HEK293T (cell line): ENCODE measurements at regions not wholly inside any gene's neighbourhood (a gene's known extent, or its start where the extent isn't known, plus 50 kb on each side); places are given as distances from the start of the nearest gene placed in this dataset.

Experiments used
- CTCF ChIA-PET: fragments of 350-600 bp; formaldehyde crosslinking; extraction: SDS; loops from one replicate; lab custom pipeline; 2021; ENCODE audit warnings: antibody characterized with exemption, inconsistent platforms; lab: Yijun Ruan, JAX
- POLR2A ChIA-PET: fragments of 350-600 bp; formaldehyde crosslinking; extraction: SDS; loops from one replicate; lab custom pipeline; 2020; ENCODE audit warnings: antibody characterized with exemption, inconsistent platforms; lab: Yijun Ruan, JAX
- DNase-seq: peaks from one replicate; pipeline ENCODE4 v3.0.0; 2012; ENCODE audit warnings: mixed read lengths; ENCODE audit errors: extremely low spot score
- ARNT ChIP-seq: fragments of 450-650 bp; IDR thresholded peaks from 2 replicates; pipeline ENCODE4 v1.6.1; 2017; ENCODE audit warnings: mild to moderate bottlenecking
- BHLHE40 ChIP-seq: fragments of 450-650 bp; IDR thresholded peaks from 2 replicates; pipeline ENCODE4 v1.6.1; 2016; ENCODE audit warnings: mild to moderate bottlenecking, moderate library complexity, borderline replicate concordance
- CTBP1 ChIP-seq: fragments of 450-650 bp; IDR thresholded peaks from 2 replicates; pipeline ENCODE4 v1.6.1; 2016; ENCODE audit warnings: borderline replicate concordance
- ELF4 ChIP-seq: fragments of 450-650 bp; IDR thresholded peaks from 2 replicates; pipeline ENCODE4 v1.6.1; 2017; ENCODE audit warnings: antibody characterized with exemption
- FOXA1 ChIP-seq: fragments of 450-650 bp; IDR thresholded peaks from 2 replicates; pipeline ENCODE4 v1.6.1; 2016; ENCODE audit warnings: mild to moderate bottlenecking
- FOXK2 ChIP-seq: fragments of 450-650 bp; IDR thresholded peaks from 2 replicates; pipeline ENCODE4 v1.6.1; 2016; ENCODE audit warnings: mild to moderate bottlenecking
- FOXM1 ChIP-seq: fragments of 450-650 bp; IDR thresholded peaks from 2 replicates; pipeline ENCODE4 v1.6.1; 2017; ENCODE audit warnings: mild to moderate bottlenecking, borderline replicate concordance
- HDGF ChIP-seq: fragments of 450-650 bp; IDR thresholded peaks from 2 replicates; pipeline ENCODE4 v1.6.1; 2017; ENCODE audit warnings: antibody characterized with exemption, borderline replicate concordance
- L3MBTL2 ChIP-seq: fragments of 450-650 bp; conservative IDR thresholded peaks from 2 replicates; pipeline ENCODE4 v1.6.1; 2016; ENCODE audit warnings: mild to moderate bottlenecking
- LEF1 ChIP-seq: fragments of 450-650 bp; IDR thresholded peaks from 2 replicates; pipeline ENCODE4 v1.6.1; 2017; ENCODE audit warnings: mild to moderate bottlenecking, borderline replicate concordance
- NFRKB ChIP-seq: fragments of 450-650 bp; IDR thresholded peaks from 2 replicates; pipeline ENCODE4 v1.6.1; 2016; ENCODE audit warnings: mild to moderate bottlenecking, moderate library complexity
- SP1 ChIP-seq: fragments of 450-650 bp; IDR thresholded peaks from 2 replicates; pipeline ENCODE4 v1.6.1; 2017
- SUZ12 ChIP-seq: fragments of 450-650 bp; IDR thresholded peaks from 2 replicates; pipeline ENCODE4 v1.6.1; 2016; ENCODE audit warnings: mild to moderate bottlenecking
- TARDBP ChIP-seq: fragments of 450-650 bp; IDR thresholded peaks from 2 replicates; pipeline ENCODE4 v1.6.1; 2016
- ZNF384 ChIP-seq: fragments of 450-650 bp; IDR thresholded peaks from 2 replicates; pipeline ENCODE4 v1.6.1; 2016
- TF ChIP-seq, protein P1 (sequence below): fragments of 450-650 bp; IDR thresholded peaks from 2 replicates; pipeline ENCODE4 v1.6.1; 2016

DNA sequence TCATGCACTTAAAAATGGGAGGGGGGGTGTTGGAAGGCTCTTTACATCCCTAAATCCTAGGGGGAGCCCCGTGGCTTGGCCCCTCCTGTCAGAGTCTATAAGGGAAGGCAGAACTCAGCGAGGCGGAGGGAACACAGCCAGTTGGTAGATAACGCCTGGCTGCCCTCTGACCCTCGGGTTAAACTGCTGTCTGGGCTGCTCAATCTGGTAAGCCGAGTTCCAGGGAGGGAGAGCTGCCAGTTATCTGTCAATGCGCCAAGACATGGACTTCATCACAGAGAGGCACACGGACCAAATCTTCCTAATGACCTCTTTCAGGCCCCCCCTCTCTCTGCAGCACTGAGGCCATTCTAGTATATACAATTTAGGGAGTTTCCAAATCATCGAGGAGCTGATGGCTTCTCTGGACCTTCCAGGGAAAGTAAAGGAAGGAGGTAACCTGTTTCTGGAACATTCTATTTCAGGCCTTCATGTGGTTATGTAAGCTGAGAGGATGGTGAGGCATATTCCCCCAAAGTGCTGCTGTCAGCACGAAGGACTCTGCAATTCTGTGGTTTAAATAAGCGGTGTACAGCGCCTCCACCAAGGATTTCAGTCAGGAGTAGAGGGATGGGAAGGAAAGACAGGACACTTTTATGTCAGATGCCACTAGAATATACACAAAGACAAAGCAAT is 349.0 kb downstream of the MCTP2 start:
- CTCF ChIA-PET = interaction anchor here (1.1 kb wide), 1 partner anchor 9 kb away, joined by 3 read pairs; no protein-coding TSS in a partner anchor
- no peak for DNase-seq

DNA sequence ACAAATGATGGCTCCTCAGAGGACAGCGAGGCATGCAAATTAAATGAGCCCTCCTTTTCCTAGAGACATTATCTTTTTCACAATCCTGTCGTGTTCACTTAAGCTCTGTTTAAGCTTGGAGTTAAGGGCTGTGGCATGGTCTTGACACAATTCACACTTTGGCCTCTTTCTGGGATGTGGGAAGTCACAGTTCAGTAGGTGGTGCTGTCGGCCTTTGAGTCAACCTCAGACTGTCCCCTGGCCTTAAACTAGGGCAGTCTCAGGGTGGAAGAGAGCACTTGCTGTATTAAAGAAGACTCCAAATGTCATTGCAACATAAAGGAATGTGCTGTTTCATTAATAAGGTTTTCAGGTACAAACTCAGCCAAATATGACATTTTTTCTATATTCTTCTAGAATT is 351.0 kb downstream of the MCTP2 start:
- ChIA-PET POLR2A (no interaction called here), CTCF (interaction anchor here (0.7 kb wide), 1 partner anchor 49 kb away, joined by 3 read pairs; no protein-coding TSS in a partner anchor)
- TF ChIP-seq TARDBP (no peak), FOXA1 (no peak), HDGF (no peak), SP1 (no peak), CTBP1 (no peak), ARNT (no peak), SUZ12 (no peak), L3MBTL2 (no peak), BHLHE40 (no peak), ELF4 (no peak), NFRKB (no peak), FOXK2 (no peak), ZNF384 (no peak), FOXM1 (no peak), LEF1 (no peak)
- TF ChIP-seq, protein P1, sequence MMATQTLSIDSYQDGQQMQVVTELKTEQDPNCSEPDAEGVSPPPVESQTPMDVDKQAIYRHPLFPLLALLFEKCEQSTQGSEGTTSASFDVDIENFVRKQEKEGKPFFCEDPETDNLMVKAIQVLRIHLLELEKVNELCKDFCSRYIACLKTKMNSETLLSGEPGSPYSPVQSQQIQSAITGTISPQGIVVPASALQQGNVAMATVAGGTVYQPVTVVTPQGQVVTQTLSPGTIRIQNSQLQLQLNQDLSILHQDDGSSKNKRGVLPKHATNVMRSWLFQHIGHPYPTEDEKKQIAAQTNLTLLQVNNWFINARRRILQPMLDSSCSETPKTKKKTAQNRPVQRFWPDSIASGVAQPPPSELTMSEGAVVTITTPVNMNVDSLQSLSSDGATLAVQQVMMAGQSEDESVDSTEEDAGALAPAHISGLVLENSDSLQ = no peak
- DNase-seq = peak; percentile 53

More for the DNA sequence above, 349.0 kb downstream of the MCTP2 start:
- TF ChIP-seq ARNT (no peak), TARDBP (no peak), L3MBTL2 (no peak), ZNF384 (no peak), ELF4 (no peak), FOXK2 (no peak), CTBP1 (no peak), LEF1 (no peak), FOXA1 (no peak), SUZ12 (no peak), BHLHE40 (no peak), HDGF (no peak), FOXM1 (no peak), SP1 (no peak)
- POLR2A ChIA-PET = no interaction called here

DNA sequence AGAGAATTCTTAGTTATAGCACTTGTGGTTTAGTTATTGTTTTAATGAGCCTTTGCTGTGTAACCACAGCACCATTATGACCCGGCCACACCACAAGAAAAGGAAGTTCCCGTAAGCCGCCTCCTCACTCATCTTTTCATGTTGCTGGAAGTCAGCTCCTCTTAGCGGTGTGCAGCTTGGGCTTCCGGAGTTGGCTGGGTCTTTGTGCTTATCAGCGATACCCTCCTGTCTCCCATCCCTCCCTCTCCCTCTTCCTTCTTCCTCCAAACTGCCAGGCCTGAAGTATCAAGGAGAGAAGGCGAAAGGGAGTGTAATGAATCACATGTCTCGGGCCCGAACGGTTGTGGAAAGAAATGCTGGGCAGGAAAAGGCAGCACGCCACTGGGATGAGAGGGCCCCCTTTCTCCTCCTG is 353.5 kb downstream of the MCTP2 start:
- ChIA-PET CTCF (no interaction called here), POLR2A (no interaction called here)
- TF ChIP-seq SP1 = no peak
- TF ChIP-seq BHLHE40 = no peak
- TF ChIP-seq TARDBP = no peak
- no peak for TF ChIP-seq FOXM1
- no peak for TF ChIP-seq FOXK2
- no peak for TF ChIP-seq HDGF
- TF ChIP-seq FOXA1 = no peak
- no peak for TF ChIP-seq ZNF384
- DNase-seq = no peak

DNA sequence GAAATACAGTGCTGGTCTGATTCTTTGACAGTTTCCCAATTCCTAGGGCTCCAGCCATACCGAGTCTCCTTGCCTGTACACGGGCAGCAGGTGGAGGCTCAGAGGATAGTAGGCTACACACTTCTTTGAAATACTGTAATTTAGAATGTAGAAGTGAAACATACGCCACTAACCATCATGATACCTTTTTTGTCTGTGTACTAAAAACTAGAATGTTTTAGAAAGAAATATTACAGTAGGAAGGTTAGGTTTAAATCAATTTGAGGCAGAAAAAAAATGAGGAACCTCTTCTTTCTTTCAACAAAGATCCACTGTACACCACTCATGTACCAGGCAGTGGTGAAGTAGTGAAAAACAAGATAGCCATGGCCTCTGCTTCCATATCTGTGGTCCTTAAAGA is 354.7 kb downstream of the MCTP2 start:
- CTCF ChIA-PET = no interaction called here
- POLR2A ChIA-PET = no interaction called here
- no peak for DNase-seq
- TF ChIP-seq FOXK2 (no peak), SUZ12 (no peak), L3MBTL2 (no peak), FOXA1 (no peak), BHLHE40 (no peak), SP1 (no peak), HDGF (no peak), ELF4 (no peak), FOXM1 (no peak), NFRKB (no peak), CTBP1 (no peak), ZNF384 (no peak), ARNT (no peak), LEF1 (no peak), TARDBP (no peak)
- TF ChIP-seq, protein P1 = no peak

DNA sequence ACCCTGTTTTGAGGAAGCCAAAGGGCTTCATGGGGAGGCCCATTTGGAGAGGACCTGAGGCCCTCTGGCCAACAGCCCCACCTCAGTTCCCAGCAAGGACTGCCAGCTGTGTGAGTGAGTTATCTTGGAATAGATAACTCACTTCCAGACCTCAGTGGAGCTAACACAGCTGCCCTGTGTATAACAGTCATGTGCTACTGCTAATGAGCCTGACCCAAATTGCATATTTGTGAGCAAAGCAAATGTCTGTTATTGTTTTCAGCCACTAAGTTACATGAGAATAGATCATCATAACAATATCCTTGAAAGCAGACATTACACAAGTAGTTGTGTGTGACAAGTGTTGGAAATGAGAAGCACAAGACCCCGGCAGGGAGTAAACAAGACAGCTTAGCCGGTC is 355.8 kb downstream of the MCTP2 start:
- CTCF ChIA-PET = no interaction called here
- TF ChIP-seq HDGF = no peak
- DNase-seq = no peak
- POLR2A ChIA-PET = no interaction called here

DNA sequence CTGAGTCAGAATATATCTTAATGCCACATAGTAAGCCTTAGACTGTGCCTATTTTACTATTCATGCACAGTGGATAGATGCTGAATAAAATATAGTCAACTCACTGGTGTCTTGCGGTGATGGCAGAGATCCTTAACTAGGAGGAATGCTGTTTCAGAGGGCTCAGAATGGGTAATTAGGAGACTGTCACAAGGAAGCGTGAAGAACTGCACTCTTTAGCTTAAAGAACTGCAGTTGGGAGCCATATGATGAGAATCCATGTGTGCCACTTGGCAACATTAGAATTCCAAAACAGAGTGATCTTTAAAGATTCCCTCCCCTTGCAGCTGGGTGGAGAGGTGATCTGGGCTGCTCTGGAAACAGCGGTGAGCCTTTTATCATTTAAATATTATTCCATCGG is 357.6 kb downstream of the MCTP2 start:
- CTCF ChIA-PET = no interaction called here
- DNase-seq = no peak
- TF ChIP-seq L3MBTL2 (no peak), CTBP1 (no peak), BHLHE40 (no peak), ZNF384 (no peak), SUZ12 (no peak), SP1 (no peak), FOXK2 (no peak), HDGF (no peak), ARNT (no peak), NFRKB (no peak), TARDBP (no peak), ELF4 (no peak), FOXM1 (no peak), FOXA1 (no peak)
- TF ChIP-seq, protein P1 = no peak
- POLR2A ChIA-PET = no interaction called here
